WTC11 (cell line): ENCODE measurements at regions not wholly inside any gene's neighbourhood (a gene's known extent, or its start where the extent isn't known, plus 50 kb on each side); places are given as distances from the start of the nearest gene placed in this dataset.

Experiments used
- ATAC-seq: fragments of 200-7000 bp; cut with Tn5 transposase; 2 replicates; pipeline ENCODE4 v1.10.0; 2021; ENCODE audit warnings: mild to moderate bottlenecking, moderate library complexity
- CTCF ChIA-PET: fragments of 300-600 bp; sonication (Branson Sonifier 250); formaldehyde crosslinking; loops from one replicate; lab custom pipeline; 2021; ENCODE audit warnings: antibody characterized with exemption; lab: Charles Lee
- POLR2A ChIA-PET: fragments of 350-600 bp; sonication (Branson Sonifier 250); formaldehyde crosslinking; loops from one replicate; lab custom pipeline; 2021; ENCODE audit warnings: antibody characterized with exemption; lab: Charles Lee
- DNase-seq: peaks from one replicate; pipeline ENCODE4 v3.0.0; 2021; ENCODE audit warnings: low spot score
- H3K27ac Mint-ChIP-seq: 2 replicates; pipeline ENCODE4 v1.8.0; 2021; ENCODE audit warnings: mixed read lengths
- H3K27me3 Mint-ChIP-seq: 2 replicates; pipeline ENCODE4 v1.8.0; 2021; ENCODE audit warnings: low read depth, mild to moderate bottlenecking, moderate library complexity, mixed read lengths
- H3K36me3 Mint-ChIP-seq: 2 replicates; pipeline ENCODE4 v1.8.0; 2021; ENCODE audit warnings: mixed read lengths
- H3K4me1 Mint-ChIP-seq: 2 replicates; pipeline ENCODE4 v1.8.0; 2022; ENCODE audit warnings: mixed read lengths
- H3K4me3 Mint-ChIP-seq: 2 replicates; pipeline ENCODE4 v1.8.0; 2021; ENCODE audit warnings: mild to moderate bottlenecking, moderate library complexity, mixed read lengths
- H3K9me3 Mint-ChIP-seq: 2 replicates; pipeline ENCODE4 v1.8.0; 2021; ENCODE audit warnings: mixed read lengths
- CREB1 ChIP-seq: sonication (generic); formaldehyde crosslinking; IDR thresholded peaks from 2 replicates; pipeline ENCODE4 v1.8.0; 2023; ENCODE audit warnings: mild to moderate bottlenecking, missing genetic modification reagents
- E2F5 ChIP-seq: sonication (generic); formaldehyde crosslinking; IDR thresholded peaks from 2 replicates; pipeline ENCODE4 v1.8.1; 2022; ENCODE audit warnings: mild to moderate bottlenecking, moderate library complexity, missing genetic modification reagents
- ELF4 ChIP-seq: sonication (generic); formaldehyde crosslinking; IDR thresholded peaks from 2 replicates; pipeline ENCODE4 v1.8.1; 2022; ENCODE audit warnings: low read depth, mild to moderate bottlenecking, moderate library complexity, missing genetic modification reagents
- EMX1 ChIP-seq: fragments of 250-450 bp; sonication (Bioruptor Pico); IDR thresholded peaks from 2 replicates; pipeline ENCODE4 v1.8.0; 2021; ENCODE audit warnings: mild to moderate bottlenecking
- ESRRA ChIP-seq: sonication (generic); formaldehyde crosslinking; IDR thresholded peaks from 2 replicates; pipeline ENCODE4 v1.8.1; 2022; ENCODE audit warnings: mild to moderate bottlenecking, missing genetic modification reagents, borderline replicate concordance
- FOXK1 ChIP-seq: sonication (generic); formaldehyde crosslinking; IDR thresholded peaks from 2 replicates; pipeline ENCODE4 v1.8.0; 2022; ENCODE audit warnings: mild to moderate bottlenecking, moderate library complexity, missing genetic modification reagents
- FOXP1 ChIP-seq: sonication (generic); formaldehyde crosslinking; IDR thresholded peaks from 2 replicates; pipeline ENCODE4 v1.8.0; 2022; ENCODE audit warnings: missing genetic modification reagents, mild to moderate bottlenecking, moderate library complexity, borderline replicate concordance
- IRF1 ChIP-seq: sonication (generic); formaldehyde crosslinking; IDR thresholded peaks from 2 replicates; pipeline ENCODE4 v1.8.0; 2023; ENCODE audit warnings: missing genetic modification reagents
- JAZF1 ChIP-seq: fragments of 250-450 bp; sonication (Bioruptor Pico); IDR thresholded peaks from 2 replicates; pipeline ENCODE4 v1.9.0; 2021; ENCODE audit warnings: moderate library complexity, mild to moderate bottlenecking, inconsistent platforms
- NFE2L1 ChIP-seq: sonication (generic); formaldehyde crosslinking; IDR thresholded peaks from 2 replicates; pipeline ENCODE4 v1.8.1; 2023; ENCODE audit warnings: missing genetic modification reagents
- NFYB ChIP-seq: sonication (generic); formaldehyde crosslinking; conservative IDR thresholded peaks from 2 replicates; pipeline ENCODE4 v1.8.0; 2022; ENCODE audit warnings: low read depth, missing genetic modification reagents
- RORB ChIP-seq: fragments of 250-450 bp; sonication (Bioruptor Pico); IDR thresholded peaks from 2 replicates; pipeline ENCODE4 v1.9.0; 2021; ENCODE audit warnings: mild to moderate bottlenecking
- SMAD3 ChIP-seq: sonication (generic); formaldehyde crosslinking; IDR thresholded peaks from 2 replicates; pipeline ENCODE4 v1.8.0; 2022; ENCODE audit warnings: missing genetic modification reagents, mild to moderate bottlenecking, borderline replicate concordance
- SP1 ChIP-seq: sonication (generic); formaldehyde crosslinking; conservative IDR thresholded peaks from 2 replicates; pipeline ENCODE4 v1.8.1; 2022; ENCODE audit warnings: missing genetic modification reagents
- STAT6 ChIP-seq: sonication (generic); formaldehyde crosslinking; conservative IDR thresholded peaks from 2 replicates; pipeline ENCODE4 v1.8.1; 2023; ENCODE audit warnings: mild to moderate bottlenecking, low read depth, missing genetic modification reagents, moderate library complexity
- ZBTB21 ChIP-seq: sonication (generic); formaldehyde crosslinking; IDR thresholded peaks from 2 replicates; pipeline ENCODE4 v1.8.1; 2023; ENCODE audit warnings: mild to moderate bottlenecking, missing genetic modification reagents, borderline replicate concordance
- ZNF219 ChIP-seq: sonication (generic); formaldehyde crosslinking; IDR thresholded peaks from 2 replicates; pipeline ENCODE4 v1.8.0; 2023; ENCODE audit warnings: missing genetic modification reagents, mild to moderate bottlenecking, borderline replicate concordance
- ZNF263 ChIP-seq: sonication (generic); formaldehyde crosslinking; IDR thresholded peaks from 2 replicates; pipeline ENCODE4 v1.8.1; 2022; ENCODE audit warnings: low read depth, mild to moderate bottlenecking, moderate library complexity, missing genetic modification reagents
- ZNF317 ChIP-seq: sonication (generic); formaldehyde crosslinking; IDR thresholded peaks from 2 replicates; pipeline ENCODE4 v1.8.1; 2023; ENCODE audit warnings: low read depth, mild to moderate bottlenecking, moderate library complexity, missing genetic modification reagents, borderline replicate concordance
- ZNF396 ChIP-seq: fragments of 250-450 bp; sonication (Bioruptor Pico); IDR thresholded peaks from 2 replicates; pipeline ENCODE4 v1.8.0; 2021; ENCODE audit warnings: mild to moderate bottlenecking, moderate library complexity, borderline replicate concordance
- TF ChIP-seq, protein P1 (sequence below): sonication (generic); formaldehyde crosslinking; IDR thresholded peaks from 2 replicates; pipeline ENCODE4 v1.8.1; 2023; ENCODE audit warnings: mild to moderate bottlenecking, missing genetic modification reagents
- TF ChIP-seq, protein P2 (sequence below): sonication (generic); formaldehyde crosslinking; IDR thresholded peaks from 2 replicates; pipeline ENCODE4 v1.8.0; 2022; ENCODE audit warnings: mild to moderate bottlenecking, missing genetic modification reagents

- no peak for DNase-seq
Observed at GRCh38 chr4:103292373-103292772, 94.2 kb upstream of the CENPE start.

DNA sequence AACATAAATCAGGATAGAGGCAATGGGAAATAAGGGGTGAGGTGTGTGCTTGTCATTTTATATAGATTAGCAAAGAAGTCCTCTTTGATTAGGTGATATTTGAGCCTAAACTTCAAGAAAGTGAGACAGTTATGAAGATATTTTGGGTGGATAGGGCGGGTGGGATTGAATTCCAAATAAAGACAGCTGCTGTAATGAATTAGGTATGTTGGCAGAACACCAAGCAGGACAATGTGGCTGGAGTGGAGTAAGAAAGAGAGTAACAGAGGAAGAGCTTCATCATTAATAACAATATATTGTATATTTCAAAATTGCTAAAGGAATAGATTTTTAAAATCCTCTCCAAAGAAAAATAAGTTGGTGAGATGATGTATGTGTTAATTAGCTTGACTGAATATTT is 91.0 kb upstream of the CENPE start:
- no peak overlapping the region for H3K4me3 Mint-ChIP-seq
- ChIA-PET CTCF (no interaction called here), POLR2A (no interaction called here)
- ATAC-seq (no peak), DNase-seq (no peak)
- peaks cover 2% of the 10 kb centered on the region; the same call in 1 of the 2 replicates for H3K4me1 Mint-ChIP-seq
- no peak overlapping the region for H3K27ac Mint-ChIP-seq
- H3K36me3 Mint-ChIP-seq, result peaks cover 34% of the 10 kb centered on the region
- no peaks in the 10 kb centered on the region for H3K27me3 Mint-ChIP-seq
- TF ChIP-seq, protein P1, sequence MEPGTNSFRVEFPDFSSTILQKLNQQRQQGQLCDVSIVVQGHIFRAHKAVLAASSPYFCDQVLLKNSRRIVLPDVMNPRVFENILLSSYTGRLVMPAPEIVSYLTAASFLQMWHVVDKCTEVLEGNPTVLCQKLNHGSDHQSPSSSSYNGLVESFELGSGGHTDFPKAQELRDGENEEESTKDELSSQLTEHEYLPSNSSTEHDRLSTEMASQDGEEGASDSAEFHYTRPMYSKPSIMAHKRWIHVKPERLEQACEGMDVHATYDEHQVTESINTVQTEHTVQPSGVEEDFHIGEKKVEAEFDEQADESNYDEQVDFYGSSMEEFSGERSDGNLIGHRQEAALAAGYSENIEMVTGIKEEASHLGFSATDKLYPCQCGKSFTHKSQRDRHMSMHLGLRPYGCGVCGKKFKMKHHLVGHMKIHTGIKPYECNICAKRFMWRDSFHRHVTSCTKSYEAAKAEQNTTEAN (CRISPR knock-in tag), result no peak
- TF ChIP-seq FOXP1 (CRISPR knock-in tag) (no peak), ZNF263 (CRISPR knock-in tag) (no peak), IRF1 (CRISPR knock-in tag) (no peak), ESRRA (CRISPR knock-in tag) (no peak), EMX1 (no peak), ZNF219 (CRISPR knock-in tag) (no peak), SP1 (CRISPR knock-in tag) (no peak), E2F5 (CRISPR knock-in tag) (no peak), NFE2L1 (no peak)
- TF ChIP-seq, protein P2, sequence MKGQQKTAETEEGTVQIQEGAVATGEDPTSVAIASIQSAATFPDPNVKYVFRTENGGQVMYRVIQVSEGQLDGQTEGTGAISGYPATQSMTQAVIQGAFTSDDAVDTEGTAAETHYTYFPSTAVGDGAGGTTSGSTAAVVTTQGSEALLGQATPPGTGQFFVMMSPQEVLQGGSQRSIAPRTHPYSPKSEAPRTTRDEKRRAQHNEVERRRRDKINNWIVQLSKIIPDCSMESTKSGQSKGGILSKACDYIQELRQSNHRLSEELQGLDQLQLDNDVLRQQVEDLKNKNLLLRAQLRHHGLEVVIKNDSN, result no peak
- TF ChIP-seq, all 79 proteins: peak for 0
- peaks cover 33% of the 10 kb centered on the region for H3K9me3 Mint-ChIP-seq

More at GRCh38 chr4:103292373-103292772, 94.2 kb upstream of the CENPE start:
- no peak for ATAC-seq
- Mint-ChIP-seq H3K9me3 (peaks cover 13% of the 10 kb centered on the region), H3K27ac (no peak overlapping the region), H3K36me3 (peaks cover 12% of the 10 kb centered on the region), H3K4me1 (peaks cover 2% of the 10 kb centered on the region; the same call in 1 of the 2 replicates), H3K4me3 (no peak overlapping the region), H3K27me3 (no peaks in the 10 kb centered on the region)
- TF ChIP-seq ELF4 (CRISPR knock-in tag), result no peak
- TF ChIP-seq ZBTB21 (CRISPR knock-in tag), result no peak
- TF ChIP-seq ZNF396 (CRISPR knock-in tag), result no peak
- no peak for TF ChIP-seq ZNF317
- TF ChIP-seq CREB1 (CRISPR knock-in tag), result no peak
- TF ChIP-seq STAT6 (CRISPR knock-in tag), result no peak
- TF ChIP-seq RORB, result no peak
- TF ChIP-seq NFYB (CRISPR knock-in tag), result no peak
- TF ChIP-seq SMAD3 (CRISPR knock-in tag), result no peak
- no peak for TF ChIP-seq FOXK1 (CRISPR knock-in tag)
- TF ChIP-seq FOXP1 (CRISPR knock-in tag), result no peak
- no peak for TF ChIP-seq JAZF1 (CRISPR knock-in tag)
- ChIA-PET CTCF (no interaction called here), POLR2A (no interaction called here)
